HepG2 (cell line): ENCODE measurements at regions not wholly inside any gene's neighbourhood (a gene's known extent, or its start where the extent isn't known, plus 50 kb on each side); places are given as distances from the start of the nearest gene placed in this dataset.

Source experiments
- ATAC-seq: fragments of 200-7000 bp; cut with Tn5 transposase; 3 replicates; pipeline ENCODE4 v1.9.1; 2020; ENCODE audit warnings: mild to moderate bottlenecking, moderate library complexity
- BruUV-seq: library from RNA; stranded (reverse); fragments of 400-500 nt; replicated peaks from 2 replicates; lab custom pipeline; 2021; lab: Mats Ljungman, UMichigan
- CTCF ChIA-PET: fragments of 300-600 bp; formaldehyde crosslinking; extraction: SDS; loops from one replicate; lab custom pipeline; 2021; ENCODE audit warnings: low total read pairs, inconsistent platforms, low intra/inter-chr PET ratio; lab: Yijun Ruan, JAX
- POLR2A ChIA-PET: fragments of 350-600 bp; sonication (Branson Sonifier 250); formaldehyde crosslinking; loops from one replicate; lab custom pipeline; 2020; ENCODE audit warnings: antibody characterized with exemption, inconsistent platforms; lab: Yijun Ruan, JAX
- DNase-seq: peaks from one replicate; pipeline ENCODE4 v3.0.0-alpha.2; 2015; ENCODE audit warnings: low spot score
- FAIRE-seq: peaks from 3 replicates; lab custom pipeline; 2011; peaks lifted over from hg19 to GRCh38; lab: Jason Lieb, UNC
- H2AFZ ChIP-seq: one replicate; pipeline ENCODE4 v1.6.1; 2011; ENCODE audit warnings: low read length, inconsistent platforms
- H3K27ac ChIP-seq: fragments of 300-600 bp; 3 replicates; pipeline ENCODE4 v1.8.0; 2011; ENCODE audit warnings: mixed run types, mild to moderate bottlenecking, mixed read lengths, low read length, inconsistent platforms; ENCODE audit not compliant: insufficient read depth; ENCODE audit errors: extremely low read length
- H3K27me3 ChIP-seq, 2 experiments: fragments of 200-600 bp in 1 of 2; 2 replicates in 1 of 2; 3 replicates in 1 of 2; pipeline versions ENCODE4 v1.6.0 to v1.8.0; 2011; ENCODE audit warnings: low read length in 2 of 2, mild to moderate bottlenecking in 2 of 2, moderate library complexity in 2 of 2, inconsistent platforms in 1 of 2; ENCODE audit not compliant: insufficient read depth in 2 of 2, control insufficient read depth in 1 of 2
- H3K36me3 ChIP-seq, 2 experiments: fragments of 200-600 bp in 1 of 2; replicated peaks in 1 of 2; 2 replicates in 1 of 2; 3 replicates in 1 of 2; pipeline versions ENCODE4 v1.5.1 to v1.8.0; 2011; ENCODE audit warnings: low read length in 2 of 2, inconsistent platforms in 1 of 2; ENCODE audit not compliant: insufficient read depth in 2 of 2, control insufficient read depth in 1 of 2
- H3K4me1 ChIP-seq: 2 replicates; pipeline ENCODE4 v1.5.1; 2012; ENCODE audit warnings: low read length, inconsistent platforms; ENCODE audit not compliant: insufficient read depth
- H3K4me2 ChIP-seq: 2 replicates; pipeline ENCODE4 v1.6.0; 2011; ENCODE audit warnings: low read depth, low read length, inconsistent platforms
- H3K4me3 ChIP-seq, 3 experiments: fragments of 200-600 bp in 1 of 3; sonication (generic), shearing (Covaris generic) in 1 of 3; replicated peaks in 1 of 3; 2 replicates each; pipeline ENCODE4 v1.5.1; 2011 to 2016; ENCODE audit warnings: low read length in 3 of 3, inconsistent platforms in 2 of 3, low read depth in 2 of 3, mild to moderate bottlenecking in 2 of 3, control low read depth in 1 of 3, mixed read lengths in 1 of 3; ENCODE audit not compliant: insufficient read depth in 1 of 3
- H3K79me2 ChIP-seq: one replicate; pipeline ENCODE4 v1.6.1; 2011; ENCODE audit warnings: low read length, inconsistent platforms; ENCODE audit not compliant: insufficient read depth
- H3K9ac ChIP-seq: 2 replicates; pipeline ENCODE4 v1.6.0; 2011; ENCODE audit warnings: mild to moderate bottlenecking, low read depth, low read length, inconsistent platforms; ENCODE audit not compliant: insufficient read depth
- H3K9me3 ChIP-seq: 2 replicates; pipeline ENCODE4 v1.5.1; 2012; ENCODE audit warnings: mild to moderate bottlenecking, low read length
- H4K20me1 ChIP-seq: 2 replicates; pipeline ENCODE4 v1.6.0; 2011; ENCODE audit warnings: inconsistent platforms, mild to moderate bottlenecking, low read length, moderate library complexity; ENCODE audit not compliant: insufficient read depth
- CBFB ChIP-seq: sonication (generic); formaldehyde crosslinking; IDR thresholded peaks from 2 replicates; pipeline ENCODE4 v1.4.0; 2020; ENCODE audit warnings: missing genetic modification reagents
- FIP1L1 ChIP-seq: fragments of 200-400 bp; formaldehyde crosslinking; IDR thresholded peaks from 2 replicates; pipeline ENCODE4 v1.6.1; 2018; ENCODE audit warnings: low read depth, mild to moderate bottlenecking, low read length, moderate library complexity, borderline replicate concordance; ENCODE audit not compliant: insufficient read depth
- HOXA3 ChIP-seq: sonication (generic); formaldehyde crosslinking; IDR thresholded peaks from 2 replicates; pipeline ENCODE4 v1.5.0; 2020; ENCODE audit warnings: missing genetic modification reagents
- IKZF4 ChIP-seq: sonication (generic); formaldehyde crosslinking; IDR thresholded peaks from 2 replicates; pipeline ENCODE4 v1.5.1; 2020; ENCODE audit warnings: borderline replicate concordance, mild to moderate bottlenecking, low read depth, missing genetic modification reagents; ENCODE audit errors: not compliant biosample characterization
- NBN ChIP-seq: fragments of 450-650 bp; conservative IDR thresholded peaks from 2 replicates; pipeline ENCODE4 v1.6.1; 2017
- PAX8 ChIP-seq: sonication (generic); formaldehyde crosslinking; IDR thresholded peaks from 2 replicates; pipeline ENCODE4 v1.8.0; 2022; ENCODE audit warnings: mild to moderate bottlenecking, missing genetic modification reagents, borderline replicate concordance
- PPARG ChIP-seq: conservative IDR thresholded peaks from 2 replicates; pipeline ENCODE4 v1.6.1; 2016; ENCODE audit warnings: missing biosample characterization, missing genetic modification reagents
- RAD51 ChIP-seq: fragments of 450-650 bp; IDR thresholded peaks from 2 replicates; pipeline ENCODE4 v1.6.1; 2016; ENCODE audit warnings: borderline replicate concordance
- RBM39 ChIP-seq: fragments of 200-400 bp; formaldehyde crosslinking; IDR thresholded peaks from one replicate; pipeline ENCODE4 v1.6.1; 2018; ENCODE audit warnings: antibody characterized with exemption, mild to moderate bottlenecking, low read depth, low read length; ENCODE audit not compliant: poor library complexity, severe bottlenecking
- U2AF1 ChIP-seq: fragments of 200-400 bp; formaldehyde crosslinking; optimal IDR thresholded peaks from 2 replicates; pipeline ENCODE3; 2017; ENCODE audit warnings: mild to moderate bottlenecking, low read depth, low read length
- ZFP36 ChIP-seq: fragments of 150-350 bp; IDR thresholded peaks from 2 replicates; pipeline ENCODE4 v1.6.1; 2018; ENCODE audit warnings: borderline replicate concordance, low read length, low read depth; ENCODE audit not compliant: partially characterized antibody
- ZNF235 ChIP-seq: sonication (generic); formaldehyde crosslinking; IDR thresholded peaks from 2 replicates; pipeline ENCODE4 v1.8.1; 2023; ENCODE audit warnings: mild to moderate bottlenecking, missing genetic modification reagents, borderline replicate concordance
- ZNF562 ChIP-seq: sonication (generic); formaldehyde crosslinking; IDR thresholded peaks from 2 replicates; pipeline ENCODE4 v1.8.0; 2022; ENCODE audit warnings: missing genetic modification reagents, borderline replicate concordance
- ZNF761 ChIP-seq: sonication (generic); formaldehyde crosslinking; conservative IDR thresholded peaks from 2 replicates; pipeline ENCODE4 v1.4.0; 2020; ENCODE audit warnings: mild to moderate bottlenecking, missing genetic modification reagents
- ZNF781 ChIP-seq: sonication (generic); formaldehyde crosslinking; IDR thresholded peaks from 2 replicates; pipeline ENCODE4 v1.5.1; 2020; ENCODE audit warnings: borderline replicate concordance, mild to moderate bottlenecking, missing genetic modification reagents; ENCODE audit errors: not compliant biosample characterization
- ZNF841 ChIP-seq: sonication (generic); formaldehyde crosslinking; IDR thresholded peaks from 2 replicates; pipeline ENCODE4 v1.8.1; 2023; ENCODE audit warnings: missing genetic modification reagents, borderline replicate concordance
- ZSCAN5A ChIP-seq: sonication (generic); formaldehyde crosslinking; IDR thresholded peaks from 2 replicates; pipeline ENCODE4 v1.8.0; 2022; ENCODE audit warnings: mild to moderate bottlenecking, missing genetic modification reagents, borderline replicate concordance
- WGBS: methylation state at CpG from one replicate; pipeline ENCODE4 v1.1.6; 2017; ENCODE audit warnings: low lambda C conversion rate; 5-methylcytosine and 5-hydroxymethylcytosine counted together
- in situ Hi-C: cut with HindIII; loops from 2 replicates; pipeline ENCODE4 v1.10.0; 2017; ENCODE audit warnings: low pct_unique_long_range_greater_than_20kb; ENCODE audit not compliant: extremely low pct_ligation_motif_present
- intact Hi-C: fragments of 100-400 bp; cut with micrococcal nuclease; formaldehyde crosslinking; loops from one replicate; pipeline ENCODE4 v1.10.0; 2022; ENCODE audit not compliant: unreplicated experiment
- TF ChIP-seq, protein P1 (sequence below): sonication (generic); formaldehyde crosslinking; IDR thresholded peaks from 2 replicates; pipeline ENCODE4 v1.5.0; 2020; ENCODE audit warnings: missing genetic modification reagents
- TF ChIP-seq, protein P2 (sequence below): sonication (generic); formaldehyde crosslinking; IDR thresholded peaks from 2 replicates; pipeline ENCODE4 v1.4.0; 2020; ENCODE audit warnings: missing genetic modification reagents; ENCODE audit errors: not compliant biosample characterization
- TF ChIP-seq, protein P3 (sequence below): IDR thresholded peaks from 2 replicates; pipeline ENCODE4 v1.6.1; 2016; ENCODE audit warnings: missing genetic modification reagents, missing compliant biosample characterization

GRCh38 chr1:38677311-38677710, 182.3 kb downstream of the RRAGC start:
- in situ Hi-C loops (no loop called here), intact Hi-C loops (no loop called here)
- H3K27me3 ChIP-seq: no peaks in the 10 kb centered on the region; a peak in 1 of 5 replicates
- FAIRE-seq (no peak), ATAC-seq (no peak), DNase-seq (no peak)
- H3K9me3 ChIP-seq: no peaks in the 10 kb centered on the region
- H4K20me1 ChIP-seq: no peaks in the 10 kb centered on the region
- no peak overlapping the region for H3K9ac ChIP-seq
- WGBS: 29% methylated on average over 6 of the region's 6 CpGs
- H3K4me1 ChIP-seq: no peaks in the 10 kb centered on the region
- CTCF ChIA-PET: no interaction called here
- H3K4me3 ChIP-seq: no peak overlapping the region
- POLR2A ChIA-PET: no interaction called here
- TF ChIP-seq FIP1L1: no peak
- TF ChIP-seq ZFP36: no peak
- no peak for TF ChIP-seq U2AF1
- no peak for TF ChIP-seq ZNF761 (CRISPR knock-in tag)
- no peak for TF ChIP-seq RAD51
- TF ChIP-seq PAX8 (CRISPR knock-in tag): no peak
- TF ChIP-seq, protein P1, sequence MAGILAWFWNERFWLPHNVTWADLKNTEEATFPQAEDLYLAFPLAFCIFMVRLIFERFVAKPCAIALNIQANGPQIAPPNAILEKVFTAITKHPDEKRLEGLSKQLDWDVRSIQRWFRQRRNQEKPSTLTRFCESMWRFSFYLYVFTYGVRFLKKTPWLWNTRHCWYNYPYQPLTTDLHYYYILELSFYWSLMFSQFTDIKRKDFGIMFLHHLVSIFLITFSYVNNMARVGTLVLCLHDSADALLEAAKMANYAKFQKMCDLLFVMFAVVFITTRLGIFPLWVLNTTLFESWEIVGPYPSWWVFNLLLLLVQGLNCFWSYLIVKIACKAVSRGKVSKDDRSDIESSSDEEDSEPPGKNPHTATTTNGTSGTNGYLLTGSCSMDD (CRISPR knock-in tag): no peak
- TF ChIP-seq ZNF562 (CRISPR knock-in tag): no peak
- TF ChIP-seq, protein P2, sequence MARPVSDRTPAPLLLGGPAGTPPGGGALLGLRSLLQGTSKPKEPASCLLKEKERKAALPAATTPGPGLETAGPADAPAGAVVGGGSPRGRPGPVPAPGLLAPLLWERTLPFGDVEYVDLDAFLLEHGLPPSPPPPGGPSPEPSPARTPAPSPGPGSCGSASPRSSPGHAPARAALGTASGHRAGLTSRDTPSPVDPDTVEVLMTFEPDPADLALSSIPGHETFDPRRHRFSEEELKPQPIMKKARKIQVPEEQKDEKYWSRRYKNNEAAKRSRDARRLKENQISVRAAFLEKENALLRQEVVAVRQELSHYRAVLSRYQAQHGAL: no peak
- TF ChIP-seq PPARG (CRISPR knock-in tag): no peak
- TF ChIP-seq ZNF781 (CRISPR knock-in tag): no peak
- TF ChIP-seq RBM39: no peak
- TF ChIP-seq HOXA3 (CRISPR knock-in tag): no peak
- TF ChIP-seq IKZF4 (CRISPR knock-in tag): no peak
- TF ChIP-seq ZNF841 (CRISPR knock-in tag): no peak
- TF ChIP-seq CBFB (CRISPR knock-in tag): no peak
- no peak for TF ChIP-seq NBN
- TF ChIP-seq ZNF235 (CRISPR knock-in tag): no peak
- no peak for TF ChIP-seq ZSCAN5A (CRISPR knock-in tag)
- TF ChIP-seq, protein P3, sequence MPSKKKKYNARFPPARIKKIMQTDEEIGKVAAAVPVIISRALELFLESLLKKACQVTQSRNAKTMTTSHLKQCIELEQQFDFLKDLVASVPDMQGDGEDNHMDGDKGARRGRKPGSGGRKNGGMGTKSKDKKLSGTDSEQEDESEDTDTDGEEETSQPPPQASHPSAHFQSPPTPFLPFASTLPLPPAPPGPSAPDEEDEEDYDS (CRISPR knock-in tag): no peak
- no peak overlapping the region for H3K27ac ChIP-seq
- no peaks in the 10 kb centered on the region for H3K79me2 ChIP-seq
- no peak overlapping the region for H3K4me2 ChIP-seq
- H3K36me3 ChIP-seq: no peaks in the 10 kb centered on the region
- H2AFZ ChIP-seq: no peak overlapping the region
- BruUV-seq: no TSS peak
